ENCODE measurements at regions not wholly inside any gene's neighbourhood (a gene's known extent, or its start where the extent isn't known, plus 50 kb on each side); places are given as distances from the start of the nearest gene placed in this dataset.
"Not testable (repeated sequence)": the region's sequence is repeated elsewhere in the genome, so short reads cannot be mapped to it uniquely, and the experiment has no call there.

- not testable (repeated sequence) for TF ChIP-seq POLR2A, CTCF (IDR thresholded peaks at IDR 0.05)
Observed at GRCh38 chr7:84733976-84734375, 452.9 kb downstream of the SEMA3D start.
